IMR-90 (cell line): ENCODE measurements at regions not wholly inside any gene's neighbourhood (a gene's known extent, or its start where the extent isn't known, plus 50 kb on each side); places are given as distances from the start of the nearest gene placed in this dataset.

Source experiments
- ATAC-seq: fragments of 200-7000 bp; cut with Tn5 transposase; 2 replicates; pipeline ENCODE4 v1.9.1; 2020; ENCODE audit warnings: low read depth, mild to moderate bottlenecking, moderate library complexity
- BruUV-seq: library from RNA; stranded (reverse); fragments of 400-500 nt; replicated peaks from 2 replicates; lab custom pipeline; 2021; lab: Mats Ljungman, UMichigan
- CTCF ChIA-PET: fragments of 300-600 bp; formaldehyde crosslinking; extraction: SDS; loops from one replicate; lab custom pipeline; 2021; ENCODE audit warnings: antibody characterized with exemption; lab: Yijun Ruan, JAX
- POLR2A ChIA-PET: fragments of 300-600 bp; sonication (Branson Sonifier 250); formaldehyde crosslinking; loops from one replicate; lab custom pipeline; 2022; ENCODE audit warnings: antibody characterized with exemption; ENCODE audit not compliant: unreplicated experiment; lab: Charles Lee
- DNase-seq: peaks from one replicate; pipeline ENCODE4 v3.0.0; 2013
- H2AFZ ChIP-seq: replicated peaks from 2 replicates; pipeline ENCODE3; 2013; ENCODE audit warnings: low read length, mild to moderate bottlenecking; ENCODE audit not compliant: poor library complexity
- H2AK5ac ChIP-seq: 2 replicates; pipeline ENCODE4 v1.6.1; 2013; ENCODE audit warnings: low read depth, low read length, inconsistent platforms
- H2AK9ac ChIP-seq: replicated peaks from 2 replicates; pipeline ENCODE3; 2013; ENCODE audit warnings: mild to moderate bottlenecking, low read depth, low read length, moderate library complexity; ENCODE audit not compliant: poor library complexity
- H2BK120ac ChIP-seq: 2 replicates; pipeline ENCODE4 v1.6.1; 2013; ENCODE audit warnings: low read depth, low read length, inconsistent platforms
- H2BK15ac ChIP-seq: 3 replicates; pipeline ENCODE4 v1.6.1; 2013; ENCODE audit warnings: low read depth, low read length, inconsistent platforms
- H2BK20ac ChIP-seq: 2 replicates; pipeline ENCODE4 v1.6.1; 2013; ENCODE audit warnings: low read depth, mild to moderate bottlenecking, inconsistent platforms, low read length, moderate library complexity
- H2BK5ac ChIP-seq: 2 replicates; pipeline ENCODE4 v1.6.1; 2013; ENCODE audit warnings: mild to moderate bottlenecking, low read depth, low read length, inconsistent platforms; ENCODE audit not compliant: poor library complexity, severe bottlenecking
- H3K14ac ChIP-seq: replicated peaks from 2 replicates; pipeline ENCODE4 v1.6.1; 2013; ENCODE audit warnings: low read depth, low read length, inconsistent platforms
- H3K18ac ChIP-seq: 2 replicates; pipeline ENCODE4 v1.6.1; 2013; ENCODE audit warnings: low read depth, low read length, control low read depth
- H3K23ac ChIP-seq: 2 replicates; pipeline ENCODE4 v1.6.1; 2013; ENCODE audit warnings: low read depth, low read length, inconsistent platforms
- H3K27ac ChIP-seq: 2 replicates; pipeline ENCODE4 v1.5.1; 2013; ENCODE audit warnings: mild to moderate bottlenecking, control low read depth, low read length; ENCODE audit not compliant: insufficient read depth
- H3K27me3 ChIP-seq: 2 replicates; pipeline ENCODE4 v1.6.1; 2013; ENCODE audit warnings: low read length; ENCODE audit not compliant: control insufficient read depth, insufficient read depth
- H3K36me3 ChIP-seq: 2 replicates; pipeline ENCODE4 v1.6.1; 2013; ENCODE audit warnings: low read length, mixed read lengths; ENCODE audit not compliant: control insufficient read depth, insufficient read depth
- H3K4ac ChIP-seq: 2 replicates; pipeline ENCODE4 v1.6.1; 2013; ENCODE audit warnings: low read depth, low read length, inconsistent platforms
- H3K4me1 ChIP-seq: 2 replicates; pipeline ENCODE4 v1.6.1; 2013; ENCODE audit warnings: low read length, mixed read lengths; ENCODE audit not compliant: control insufficient read depth, insufficient read depth
- H3K4me2 ChIP-seq: 2 replicates; pipeline ENCODE4 v1.6.1; 2013; ENCODE audit warnings: low read depth, mild to moderate bottlenecking, control low read depth, low read length, moderate library complexity
- H3K4me3 ChIP-seq: 2 replicates; pipeline ENCODE4 v1.5.1; 2013; ENCODE audit warnings: low read depth, mild to moderate bottlenecking, control low read depth, low read length, moderate library complexity; ENCODE audit not compliant: insufficient read depth
- H3K56ac ChIP-seq: 2 replicates; pipeline ENCODE4 v1.6.1; 2013; ENCODE audit warnings: low read length, inconsistent platforms; ENCODE audit not compliant: insufficient read depth; ENCODE audit errors: extremely low read depth
- H3K79me1 ChIP-seq, 2 experiments: 2 replicates each; pipeline ENCODE4 v1.6.1; 2013; ENCODE audit warnings: low read length in 2 of 2, inconsistent platforms in 1 of 2, low read depth in 1 of 2
- H3K9ac ChIP-seq: 2 replicates; pipeline ENCODE4 v1.6.1; 2013; ENCODE audit warnings: low read depth, low read length, control low read depth
- H3K9me1 ChIP-seq: 2 replicates; pipeline ENCODE4 v1.6.1; 2013; ENCODE audit warnings: low read length, inconsistent platforms; ENCODE audit not compliant: insufficient read depth
- H3K9me3 ChIP-seq: 2 replicates; pipeline ENCODE4 v1.6.1; 2013; ENCODE audit warnings: low read length; ENCODE audit not compliant: control insufficient read depth, insufficient read depth
- H4K20me1 ChIP-seq: 2 replicates; pipeline ENCODE4 v1.6.1; 2013; ENCODE audit warnings: low read length, inconsistent platforms; ENCODE audit not compliant: insufficient read depth
- H4K5ac ChIP-seq: 2 replicates; pipeline ENCODE4 v1.6.1; 2013; ENCODE audit warnings: mild to moderate bottlenecking, low read depth, low read length, control low read depth
- H4K8ac ChIP-seq, 2 experiments: 2 replicates each; pipeline ENCODE4 v1.6.1; 2013; ENCODE audit warnings: low read depth in 2 of 2, low read length in 2 of 2, control low read depth in 1 of 2, inconsistent platforms in 1 of 2
- H4K91ac ChIP-seq: 2 replicates; pipeline ENCODE4 v1.6.1; 2013; ENCODE audit warnings: low read depth, low read length, inconsistent platforms; ENCODE audit not compliant: insufficient read depth
- BHLHE40 ChIP-seq: fragments of 150-350 bp; IDR thresholded peaks from 2 replicates; pipeline ENCODE4 v1.6.1; 2016; ENCODE audit warnings: mild to moderate bottlenecking, low read depth, low read length
- CEBPB ChIP-seq: IDR thresholded peaks from 2 replicates; pipeline ENCODE4 v1.6.1; 2012; ENCODE audit warnings: low read depth, low read length, improper control_type of control experiment
- NFE2L2 ChIP-seq: fragments of 150-350 bp; IDR thresholded peaks from 2 replicates; pipeline ENCODE4 v1.6.1; 2016; ENCODE audit warnings: low read depth, mild to moderate bottlenecking, low read length
- RFX5 ChIP-seq: IDR thresholded peaks from 2 replicates; pipeline ENCODE4 v1.8.0; 2012; ENCODE audit warnings: low read depth, mild to moderate bottlenecking, low read length, moderate library complexity
- WGBS, 2 experiments: methylation state at CpG; one replicate each; pipeline versions ENCODE4 v1.1.5 to v1.1.7; 2013; ENCODE audit warnings: missing lambda C conversion rate in 2 of 2; ENCODE audit not compliant: insufficient read length in 1 of 2; ENCODE audit errors: extremely low coverage in 2 of 2; 5-methylcytosine and 5-hydroxymethylcytosine counted together
- dilution Hi-C: fragments of 300-500 bp; cut with HindIII; formaldehyde crosslinking; loops from one replicate; pipeline ENCODE4 v1.14.3; 2018; ENCODE audit warnings: low sequenced_read_pairs; ENCODE audit not compliant: unreplicated experiment
- in situ Hi-C: fragments of 300-500 bp; cut with MboI; formaldehyde crosslinking; loops from 3 replicates; pipeline ENCODE4 v1.14.3; 2019; ENCODE audit warnings: low sequenced_read_pairs, inconsistent platforms, mixed read lengths
- intact Hi-C: fragments of 100-400 bp; cut with micrococcal nuclease; formaldehyde crosslinking; loops from 2 replicates; pipeline ENCODE4 v1.10.0; 2022
- TF ChIP-seq, protein P1 (sequence below): fragments of 150-350 bp; IDR thresholded peaks from 2 replicates; pipeline ENCODE4 v1.6.1; 2016; ENCODE audit warnings: low read depth, mild to moderate bottlenecking, low read length, moderate library complexity, borderline replicate concordance

DNA sequence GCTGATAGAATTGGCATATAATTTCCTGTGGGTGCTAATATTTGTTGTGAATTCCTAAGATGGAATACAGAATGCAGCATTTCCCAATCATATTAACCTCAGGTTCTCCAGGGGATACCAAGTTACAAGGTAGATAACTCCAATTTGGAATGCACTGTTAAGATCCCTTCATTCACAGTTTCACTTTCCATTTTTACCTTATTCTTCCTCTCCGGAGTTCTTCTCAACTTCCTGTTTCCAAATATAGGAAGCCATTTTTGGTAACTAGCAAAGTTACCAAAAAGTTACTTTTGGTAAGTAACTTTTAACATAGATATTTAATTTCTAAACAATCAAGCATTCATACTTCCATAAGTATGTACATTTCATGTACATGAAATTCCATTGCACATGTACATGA lies 63.5 kb upstream of the PHACTR2 start:
- no TSS peak for BruUV-seq
- H3K18ac ChIP-seq, result no peak overlapping the region
- no peaks in the 10 kb centered on the region for H3K27me3 ChIP-seq
- peaks cover 6 to 7% of the 10 kb centered on the region in 2 experiments; a peak in 2 of 4 replicates for H3K79me1 ChIP-seq
- 0 out of 2 replicates have a peak, but pooled peaks cover 2% of the 10 kb centered on the region for H3K4me1 ChIP-seq
- no peak overlapping the region for H4K8ac ChIP-seq
- dilution Hi-C loops (no loop called here), in situ Hi-C loops (no loop called here), intact Hi-C loops (loop anchor here (1.0 kb wide), 1 partner anchor 28 kb away; no protein-coding TSS in a partner anchor)
- no peak for TF ChIP-seq NFE2L2
- TF ChIP-seq CEBPB, result no peak
- TF ChIP-seq, protein P1, sequence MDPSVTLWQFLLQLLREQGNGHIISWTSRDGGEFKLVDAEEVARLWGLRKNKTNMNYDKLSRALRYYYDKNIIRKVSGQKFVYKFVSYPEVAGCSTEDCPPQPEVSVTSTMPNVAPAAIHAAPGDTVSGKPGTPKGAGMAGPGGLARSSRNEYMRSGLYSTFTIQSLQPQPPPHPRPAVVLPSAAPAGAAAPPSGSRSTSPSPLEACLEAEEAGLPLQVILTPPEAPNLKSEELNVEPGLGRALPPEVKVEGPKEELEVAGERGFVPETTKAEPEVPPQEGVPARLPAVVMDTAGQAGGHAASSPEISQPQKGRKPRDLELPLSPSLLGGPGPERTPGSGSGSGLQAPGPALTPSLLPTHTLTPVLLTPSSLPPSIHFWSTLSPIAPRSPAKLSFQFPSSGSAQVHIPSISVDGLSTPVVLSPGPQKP, result no peak
- TF ChIP-seq RFX5, result no peak
- TF ChIP-seq BHLHE40, result no peak
- no peak overlapping the region for H2BK5ac ChIP-seq
- DNase-seq (no peak), ATAC-seq (no peak)
- no peak overlapping the region for H2BK120ac ChIP-seq
- no peak overlapping the region for H3K4me3 ChIP-seq
- H3K4ac ChIP-seq, result no peak overlapping the region
- H4K5ac ChIP-seq, result no peak overlapping the region
- H3K9me1 ChIP-seq, result no peaks in the 10 kb centered on the region; the same call in 1 of the 2 replicates
- H3K9me3 ChIP-seq, result no peaks in the 10 kb centered on the region
- no CpG with 5 or more reads among the region's 1 CpG for WGBS, 2 experiments
- no peak overlapping the region for H3K56ac ChIP-seq
- no peak overlapping the region for H2BK15ac ChIP-seq
- POLR2A ChIA-PET, result no interaction called here
- no peak overlapping the region for H3K23ac ChIP-seq
- H4K20me1 ChIP-seq, result no peaks in the 10 kb centered on the region
- H4K91ac ChIP-seq, result no peak overlapping the region
- H2BK20ac ChIP-seq, result no peak overlapping the region
- no peak overlapping the region for H2AK9ac ChIP-seq
- CTCF ChIA-PET, result no interaction called here
- no peak overlapping the region for H3K14ac ChIP-seq
- no peaks in the 10 kb centered on the region for H3K36me3 ChIP-seq
- no peak overlapping the region for H3K4me2 ChIP-seq
- no peak overlapping the region for H2AK5ac ChIP-seq
- H3K27ac ChIP-seq, result no peak overlapping the region
- H2AFZ ChIP-seq, result no peak overlapping the region
- H3K9ac ChIP-seq, result no peak overlapping the region
